Large intestine (tissue), 3 donors: ENCODE measurements at regions not wholly inside any gene's neighbourhood (a gene's known extent, or its start where the extent isn't known, plus 50 kb on each side); places are given as distances from the start of the nearest gene placed in this dataset.

ENCODE experiments used
- DNase-seq, 2 donors: peaks; one replicate each; pipeline versions ENCODE4 v3.0.0 to v3.0.0-alpha.2; 2013
- H3K27ac ChIP-seq: one replicate; pipeline ENCODE4 v1.5.1; 2013; ENCODE audit warnings: low read length
- H3K27me3 ChIP-seq: 2 replicates; pipeline ENCODE4 v1.6.1; 2013; ENCODE audit warnings: low read length; ENCODE audit not compliant: control insufficient read depth, insufficient read depth
- H3K36me3 ChIP-seq: 2 replicates; pipeline ENCODE4 v1.6.1; 2013; ENCODE audit warnings: low read length; ENCODE audit not compliant: control insufficient read depth, insufficient read depth
- H3K4me1 ChIP-seq: one replicate; pipeline ENCODE4 v1.6.1; 2013; ENCODE audit warnings: low read length; ENCODE audit not compliant: control insufficient read depth, insufficient read depth
- H3K4me3 ChIP-seq: one replicate; pipeline ENCODE4 v1.5.1; 2013; ENCODE audit warnings: low read length
- H3K9me3 ChIP-seq: one replicate; pipeline ENCODE4 v1.6.1; 2013; ENCODE audit warnings: mild to moderate bottlenecking, low read depth, low read length, moderate library complexity; ENCODE audit not compliant: control insufficient read depth
- WGBS: methylation state at CpG from one replicate; pipeline ENCODE4 v1.1.5; 2013; ENCODE audit warnings: low lambda C conversion rate; ENCODE audit not compliant: insufficient coverage; 5-methylcytosine and 5-hydroxymethylcytosine counted together

- Histone ChIP-seq H3K4me1 (no peaks in the 10 kb centered on the region), H3K4me3 (no peak overlapping the region), H3K27me3 (no peaks in the 10 kb centered on the region), H3K36me3 (no peaks in the 10 kb centered on the region), H3K9me3 (peaks cover 3% of the 10 kb centered on the region), H3K27ac (no peak overlapping the region)
- 0% methylated on average over 1 of the region's 2 CpGs for WGBS
- no peak for DNase-seq
Observed at GRCh38 chr5:28190011-28190410, 1151.6 kb upstream of the CDH9 start.

- H3K27ac ChIP-seq = no peak overlapping the region
- no peak for DNase-seq
- no peaks in the 10 kb centered on the region for H3K36me3 ChIP-seq
- H3K4me3 ChIP-seq = no peak overlapping the region
- no peaks in the 10 kb centered on the region for H3K27me3 ChIP-seq
- no peaks in the 10 kb centered on the region for H3K9me3 ChIP-seq
- no peaks in the 10 kb centered on the region for H3K4me1 ChIP-seq
Observed at GRCh38 chr5:28174691-28175090, 1136.3 kb upstream of the CDH9 start.

- no peak for DNase-seq
- Histone ChIP-seq H3K9me3 (peaks cover 4% of the 10 kb centered on the region), H3K27ac (no peak overlapping the region), H3K27me3 (no peaks in the 10 kb centered on the region), H3K36me3 (no peaks in the 10 kb centered on the region), H3K4me1 (no peaks in the 10 kb centered on the region), H3K4me3 (no peak overlapping the region)
- no CpG with 5 or more reads among the region's 5 CpGs for WGBS
Observed at GRCh38 chr5:28165096-28165495, 1126.7 kb upstream of the CDH9 start.

- Histone ChIP-seq H3K4me3 (no peak overlapping the region), H3K4me1 (no peaks in the 10 kb centered on the region), H3K27ac (no peak overlapping the region), H3K36me3 (no peaks in the 10 kb centered on the region), H3K9me3 (peaks cover 4% of the 10 kb centered on the region), H3K27me3 (no peaks in the 10 kb centered on the region)
- DNase-seq = no peak
- 100% methylated on average over 1 of the region's 2 CpGs for WGBS
Observed at GRCh38 chr5:28164568-28164967, 1126.2 kb upstream of the CDH9 start.

- Histone ChIP-seq H3K4me1 (no peaks in the 10 kb centered on the region), H3K36me3 (no peaks in the 10 kb centered on the region), H3K27ac (no peak overlapping the region), H3K9me3 (no peaks in the 10 kb centered on the region), H3K27me3 (no peaks in the 10 kb centered on the region), H3K4me3 (no peak overlapping the region)
- DNase-seq = no peak
- 81% methylated on average over 3 of the region's 6 CpGs for WGBS
Observed at GRCh38 chr5:28156981-28157380, 1118.6 kb upstream of the CDH9 start.

GRCh38 chr5:28143519-28143918, 1105.1 kb upstream of the CDH9 start:
- Histone ChIP-seq H3K36me3 (no peaks in the 10 kb centered on the region), H3K4me1 (no peaks in the 10 kb centered on the region), H3K27ac (no peak overlapping the region), H3K27me3 (no peaks in the 10 kb centered on the region), H3K9me3 (no peaks in the 10 kb centered on the region), H3K4me3 (no peak overlapping the region)
- DNase-seq = no peak
- WGBS = no CpG with 5 or more reads among the region's 1 CpG

- Histone ChIP-seq H3K27ac (no peak overlapping the region), H3K27me3 (no peaks in the 10 kb centered on the region), H3K36me3 (no peaks in the 10 kb centered on the region), H3K4me1 (no peaks in the 10 kb centered on the region), H3K9me3 (no peaks in the 10 kb centered on the region), H3K4me3 (no peak overlapping the region)
- 71% methylated on average over 1 of the region's 1 CpG for WGBS
- no peak for DNase-seq
Observed at GRCh38 chr5:28132151-28132550, 1093.8 kb upstream of the CDH9 start.

- no peak overlapping the region for H3K4me3 ChIP-seq
- no peaks in the 10 kb centered on the region for H3K36me3 ChIP-seq
- no peak overlapping the region for H3K27ac ChIP-seq
- H3K27me3 ChIP-seq = no peaks in the 10 kb centered on the region
- no peaks in the 10 kb centered on the region for H3K9me3 ChIP-seq
- no peaks in the 10 kb centered on the region for H3K4me1 ChIP-seq
- DNase-seq = no peak
Observed at GRCh38 chr5:28117691-28118090, 1079.3 kb upstream of the CDH9 start.

- Histone ChIP-seq H3K4me3 (no peak overlapping the region), H3K36me3 (no peaks in the 10 kb centered on the region), H3K9me3 (no peaks in the 10 kb centered on the region), H3K27me3 (no peaks in the 10 kb centered on the region), H3K27ac (no peak overlapping the region), H3K4me1 (no peaks in the 10 kb centered on the region)
- no CpG with 5 or more reads among the region's 2 CpGs for WGBS
- no peak for DNase-seq
Observed at GRCh38 chr5:28117273-28117672, 1078.9 kb upstream of the CDH9 start.

GRCh38 chr5:28110781-28111180, 1072.4 kb upstream of the CDH9 start:
- 81% methylated on average over 3 of the region's 6 CpGs for whole genome bisulfite sequencing
- Histone ChIP-seq H3K4me1 (no peaks in the 10 kb centered on the region), H3K27me3 (no peaks in the 10 kb centered on the region)

GRCh38 chr5:28104080-28104479, 1065.7 kb upstream of the CDH9 start:
- Histone ChIP-seq H3K4me3 (no peak overlapping the region), H3K27me3 (no peaks in the 10 kb centered on the region), H3K9me3 (no peaks in the 10 kb centered on the region), H3K4me1 (no peaks in the 10 kb centered on the region), H3K27ac (no peak overlapping the region), H3K36me3 (no peaks in the 10 kb centered on the region)
- DNase-seq = no peak

More at GRCh38 chr5:28110781-28111180, 1072.4 kb upstream of the CDH9 start:
- Histone ChIP-seq H3K4me3 (no peak overlapping the region), H3K36me3 (no peaks in the 10 kb centered on the region), H3K9me3 (no peaks in the 10 kb centered on the region), H3K27ac (no peak overlapping the region)
- no peak for DNase-seq
